K562 (cell line): ENCODE measurements at regions not wholly inside any gene's neighbourhood (a gene's known extent, or its start where the extent isn't known, plus 50 kb on each side); places are given as distances from the start of the nearest gene placed in this dataset.

Source experiments
- ATAC-seq: fragments of 200-7000 bp; cut with Tn5 transposase; 3 replicates; pipeline ENCODE4 v1.9.1; 2020; ENCODE audit warnings: moderate library complexity
- BruUV-seq: library from RNA; stranded (reverse); fragments of 400-500 nt; replicated peaks from 2 replicates; lab custom pipeline; 2021; lab: Mats Ljungman, UMichigan
- CTCF ChIA-PET: fragments of 300-600 bp; formaldehyde crosslinking; extraction: SDS; loops from one replicate; lab custom pipeline; 2021; ENCODE audit warnings: low intra/inter-chr PET ratio; lab: Yijun Ruan, JAX
- POLR2A ChIA-PET: fragments of 300-600, 350-650 bp; sonication (Branson Sonifier 250); formaldehyde crosslinking; extraction: SDS; loops from one replicate; lab custom pipeline; 2021; ENCODE audit warnings: antibody characterized with exemption, inconsistent platforms; lab: Yijun Ruan, JAX
- DNase-seq, 4 experiments: peaks; one replicate each; pipeline versions ENCODE4 v3.0.0 to v3.0.0-alpha.2; 2011 to 2018; ENCODE audit warnings: low spot score in 3 of 4, mixed read lengths in 3 of 4; ENCODE audit errors: extremely low read depth in 1 of 4
- FAIRE-seq: peaks from 2 replicates; lab custom pipeline; 2011; peaks lifted over from hg19 to GRCh38; lab: Jason Lieb, UNC
- H2AFZ ChIP-seq: 2 replicates; pipeline ENCODE4 v1.6.0; 2011; ENCODE audit warnings: low read depth, low read length, control low read depth, inconsistent platforms
- H3K27ac ChIP-seq: fragments of 200-600 bp; 3 replicates; pipeline ENCODE4 v1.8.0; 2011; ENCODE audit warnings: low read depth, mild to moderate bottlenecking, control low read depth, inconsistent platforms, low read length, moderate library complexity, mixed read lengths; ENCODE audit errors: extremely low read depth
- H3K27me3 ChIP-seq, 2 experiments: fragments of 300-600 bp in 1 of 2; 2 replicates in 1 of 2; 3 replicates in 1 of 2; pipeline versions ENCODE4 v1.6.0 to v1.8.0; 2011; ENCODE audit warnings: inconsistent platforms in 2 of 2, low read length in 2 of 2, mild to moderate bottlenecking in 1 of 2, mixed read lengths in 1 of 2, moderate library complexity in 1 of 2; ENCODE audit not compliant: control insufficient read depth in 2 of 2, insufficient read depth in 2 of 2
- H3K36me3 ChIP-seq: fragments of 300-600 bp; 3 replicates; pipeline ENCODE4 v1.8.0; 2011; ENCODE audit warnings: mild to moderate bottlenecking, low read length, inconsistent platforms; ENCODE audit not compliant: control insufficient read depth, insufficient read depth
- H3K4me1 ChIP-seq, 2 experiments: fragments of 200-600 bp in 1 of 2; replicated peaks in 1 of 2; 2 replicates in 1 of 2; 3 replicates in 1 of 2; pipeline versions ENCODE4 v1.5.1 to v1.8.0; 2011; ENCODE audit warnings: inconsistent platforms in 2 of 2, low read length in 2 of 2, mild to moderate bottlenecking in 1 of 2, mixed read lengths in 1 of 2, moderate library complexity in 1 of 2; ENCODE audit not compliant: control insufficient read depth in 2 of 2, insufficient read depth in 2 of 2
- H3K4me2 ChIP-seq: 2 replicates; pipeline ENCODE4 v1.6.1; 2011; ENCODE audit warnings: low read length, control low read depth, inconsistent platforms, mixed read lengths; ENCODE audit not compliant: insufficient read depth
- H3K4me3 ChIP-seq: fragments of 200-600 bp; sonication (generic), shearing (Covaris generic); 2 replicates; pipeline ENCODE4 v1.5.1; 2016; ENCODE audit warnings: control low read depth, inconsistent platforms
- H3K79me2 ChIP-seq: fragments of 200-600 bp; 3 replicates; pipeline ENCODE4 v1.8.0; 2011; ENCODE audit warnings: low read length, inconsistent platforms; ENCODE audit not compliant: control insufficient read depth, insufficient read depth
- H3K9ac ChIP-seq, 2 experiments: 2 replicates each; pipeline versions ENCODE4 v1.6.0 to v1.6.1; 2011; ENCODE audit warnings: low read depth in 2 of 2, low read length in 2 of 2, control low read depth in 1 of 2, inconsistent platforms in 1 of 2, mild to moderate bottlenecking in 1 of 2, mixed read lengths in 1 of 2; ENCODE audit not compliant: insufficient read depth in 1 of 2
- H3K9me1 ChIP-seq: one replicate; pipeline ENCODE4 v1.6.0; 2011; ENCODE audit warnings: inconsistent platforms, mild to moderate bottlenecking, low read length, moderate library complexity; ENCODE audit not compliant: control insufficient read depth, insufficient read depth
- H3K9me3 ChIP-seq: replicated peaks from 2 replicates; pipeline ENCODE4 v1.5.1; 2011; ENCODE audit warnings: low read depth, low read length, inconsistent platforms; ENCODE audit not compliant: control insufficient read depth, insufficient read depth
- H4K20me1 ChIP-seq: replicated peaks from 2 replicates; pipeline ENCODE4 v1.6.1; 2011; ENCODE audit warnings: low read length, inconsistent platforms, mixed read lengths; ENCODE audit not compliant: control insufficient read depth, insufficient read depth
- CSDE1 ChIP-seq, 2 experiments: fragments of 450-650 bp; IDR thresholded peaks; 2 replicates each; pipeline ENCODE4 v1.6.1; 2016; ENCODE audit warnings: mild to moderate bottlenecking in 1 of 2
- DACH1 ChIP-seq: fragments of 450-650 bp; IDR thresholded peaks from 2 replicates; pipeline ENCODE4 v1.6.1; 2018; ENCODE audit not compliant: partially characterized antibody
- DIDO1 ChIP-seq: fragments of 450-650 bp; IDR thresholded peaks from 2 replicates; pipeline ENCODE4 v1.6.1; 2016; ENCODE audit warnings: low read depth, missing biosample characterization, missing genetic modification characterization
- E2F1 ChIP-seq: sonication (generic); formaldehyde crosslinking; IDR thresholded peaks from 2 replicates; pipeline ENCODE4 v1.8.1; 2023; ENCODE audit warnings: mild to moderate bottlenecking, missing genetic modification reagents, moderate library complexity
- MAFF ChIP-seq: IDR thresholded peaks from 2 replicates; pipeline ENCODE4 v1.6.1; 2012; ENCODE audit warnings: low read length, improper control_type of control experiment
- NR2F6 ChIP-seq: fragments of 450-650 bp; formaldehyde crosslinking; IDR thresholded peaks from 2 replicates; pipeline ENCODE4 v1.4.0; 2020; ENCODE audit warnings: mild to moderate bottlenecking
- PHTF2 ChIP-seq: fragments of 250-450 bp; sonication (Bioruptor Pico); IDR thresholded peaks from 2 replicates; pipeline ENCODE4 v1.5.0; 2021; ENCODE audit warnings: mild to moderate bottlenecking
- RNF219 ChIP-seq: fragments of 250-450 bp; sonication (Bioruptor Pico); IDR thresholded peaks from 2 replicates; pipeline ENCODE4 v1.5.0; 2022; ENCODE audit warnings: mild to moderate bottlenecking
- SIN3B ChIP-seq: fragments of 450-650 bp; IDR thresholded peaks from 2 replicates; pipeline ENCODE4 v1.6.1; 2017; ENCODE audit warnings: low read depth, mild to moderate bottlenecking, moderate library complexity
- SMARCA4 ChIP-seq: fragments of 450-650 bp; IDR thresholded peaks from 2 replicates; pipeline ENCODE4 v1.6.1; 2016
- SRF ChIP-seq, 2 experiments: fragments of 250-450, 450-650 bp in 1 of 2; sonication (Bioruptor Pico) in 1 of 2; sonication (generic) in 1 of 2; formaldehyde crosslinking; IDR thresholded peaks; 2 replicates each; pipeline versions ENCODE4 v1.5.0 to v1.5.1; 2020 to 2022; ENCODE audit warnings: mild to moderate bottlenecking in 1 of 2, missing genetic modification reagents in 1 of 2
- ZFX ChIP-seq: sonication (generic); formaldehyde crosslinking; IDR thresholded peaks from 2 replicates; pipeline ENCODE4 v1.8.0; 2022; ENCODE audit warnings: mild to moderate bottlenecking, missing genetic modification reagents, moderate library complexity
- ZNF224 ChIP-seq: sonication (generic); formaldehyde crosslinking; IDR thresholded peaks from 2 replicates; pipeline ENCODE4 v1.8.0; 2022; ENCODE audit warnings: mild to moderate bottlenecking, missing genetic modification reagents
- ZNF23 ChIP-seq: fragments of 250-450 bp; sonication (Bioruptor Pico); IDR thresholded peaks from 2 replicates; pipeline ENCODE4 v1.4.0; 2020; ENCODE audit warnings: mild to moderate bottlenecking
- ZNF507 ChIP-seq: conservative IDR thresholded peaks from 2 replicates; pipeline ENCODE4 v1.6.1; 2017; ENCODE audit warnings: missing genetic modification characterization, missing compliant biosample characterization
- ZNF518B ChIP-seq: fragments of 250-450 bp; sonication (Bioruptor Pico); IDR thresholded peaks from 2 replicates; pipeline ENCODE4 v1.5.0; 2021; ENCODE audit warnings: mild to moderate bottlenecking, moderate library complexity
- WGBS: fragments of 100-300 bp; shearing (Covaris generic); methylation state at CpG from one replicate; pipeline ENCODE4 v1.1.6; 2016; ENCODE audit warnings: low coverage, mixed read lengths; ENCODE audit not compliant: insufficient coverage; ENCODE audit errors: missing lambda C conversion rate; 5-methylcytosine and 5-hydroxymethylcytosine counted together
- in situ Hi-C: fragments of 300-500 bp; cut with MboI; formaldehyde crosslinking; loops from 4 replicates; pipeline ENCODE4 v1.15.0; 2018; ENCODE audit warnings: inconsistent platforms, mixed read lengths
- intact Hi-C: fragments of 100-400 bp; cut with micrococcal nuclease; formaldehyde crosslinking; loops from 2 replicates; pipeline ENCODE4 v1.14.2; 2022
- TF ChIP-seq, protein P1 (sequence below): fragments of 450-650 bp; IDR thresholded peaks from 2 replicates; pipeline ENCODE4 v1.6.1; 2016; ENCODE audit warnings: antibody characterized with exemption

- H3K4me3 ChIP-seq, result no peak overlapping the region
- no peak overlapping the region for H3K4me2 ChIP-seq
- H4K20me1 ChIP-seq, result no peaks in the 10 kb centered on the region
- H3K4me1 ChIP-seq, result no peaks in the 10 kb centered on the region
- BruUV-seq, result no TSS peak
- no peaks in the 10 kb centered on the region for H3K27me3 ChIP-seq
- WGBS, result 0% methylated on average over 2 of the region's 3 CpGs
- TF ChIP-seq SMARCA4 (no peak), ZNF224 (CRISPR knock-in tag) (no peak), DIDO1 (tag) (no peak), CSDE1 (IDR thresholded peaks at IDR 0.05) (no peak), ZNF507 (no peak), PHTF2 (CRISPR knock-in tag) (no peak), MAFF (no peak), E2F1 (no peak), SIN3B (no peak), DACH1 (no peak), ZFX (CRISPR knock-in tag) (no peak), SRF (CRISPR knock-in tag; IDR thresholded peaks at IDR 0.05) (no peak), NR2F6 (no peak), RNF219 (CRISPR knock-in tag) (no peak), ZNF518B (CRISPR knock-in tag) (no peak), ZNF23 (CRISPR knock-in tag) (no peak)
- TF ChIP-seq, protein P1, sequence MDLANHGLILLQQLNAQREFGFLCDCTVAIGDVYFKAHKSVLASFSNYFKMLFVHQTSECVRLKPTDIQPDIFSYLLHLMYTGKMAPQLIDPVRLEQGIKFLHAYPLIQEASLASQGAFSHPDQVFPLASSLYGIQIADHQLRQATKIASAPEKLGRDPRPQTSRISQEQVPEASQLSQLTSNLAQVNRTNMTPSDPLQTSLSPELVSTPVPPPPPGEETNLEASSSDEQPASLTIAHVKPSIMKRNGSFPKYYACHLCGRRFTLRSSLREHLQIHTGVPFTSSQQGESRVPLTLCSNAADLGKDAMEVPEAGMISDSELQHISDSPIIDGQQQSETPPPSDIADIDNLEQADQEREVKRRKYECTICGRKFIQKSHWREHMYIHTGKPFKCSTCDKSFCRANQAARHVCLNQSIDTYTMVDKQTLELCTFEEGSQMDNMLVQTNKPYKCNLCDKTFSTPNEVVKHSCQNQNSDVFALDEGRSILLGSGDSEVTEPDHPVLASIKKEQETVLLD, result no peak
- no peak for FAIRE-seq
- DNase-seq, result no peak
- H3K27ac ChIP-seq, result no peak overlapping the region
- intact Hi-C loops (no loop called here), in situ Hi-C loops (no loop called here)
- H2AFZ ChIP-seq, result no peak overlapping the region
- no peaks in the 10 kb centered on the region for H3K9me1 ChIP-seq
- H3K36me3 ChIP-seq, result no peaks in the 10 kb centered on the region
- ChIA-PET POLR2A (no interaction called here), CTCF (no interaction called here)
- H3K79me2 ChIP-seq, result no peaks in the 10 kb centered on the region
- no peaks in the 10 kb centered on the region for H3K9me3 ChIP-seq
- ATAC-seq, result no peak
- no peak overlapping the region for H3K9ac ChIP-seq
Observed at GRCh38 chr18:44041553-44041952, 639.1 kb upstream of the SETBP1 start.
